Stimulated activated CD4-positive, alpha-beta T cell treated with anti-CD3 and anti-CD28 coated beads, Interleukin-12 subunit alpha, Interleukin-12 subunit beta, amount 100 ng/mL, for 24 hours (primary cell): ENCODE measurements at regions not wholly inside any gene's neighbourhood (a gene's known extent, or its start where the extent isn't known, plus 50 kb on each side); places are given as distances from the start of the nearest gene placed in this dataset.
"Not testable (repeated sequence)": the region's sequence is repeated elsewhere in the genome, so short reads cannot be mapped to it uniquely, and the experiment has no call there.

ENCODE experiments used
- DNase-seq, 2 experiments: peaks; one replicate each; pipeline ENCODE4 v3.0.0-alpha.2; 2020; ENCODE audit warnings: low read depth in 2 of 2

- no peak for DNase-seq
These were observed 158.6 kb downstream of the GJA1 start for GRCh38 chr6:121594053-121594452.

GRCh38 chr6:121595646-121596045 is 160.2 kb downstream of the GJA1 start:
- DNase-seq = no peak

DNA sequence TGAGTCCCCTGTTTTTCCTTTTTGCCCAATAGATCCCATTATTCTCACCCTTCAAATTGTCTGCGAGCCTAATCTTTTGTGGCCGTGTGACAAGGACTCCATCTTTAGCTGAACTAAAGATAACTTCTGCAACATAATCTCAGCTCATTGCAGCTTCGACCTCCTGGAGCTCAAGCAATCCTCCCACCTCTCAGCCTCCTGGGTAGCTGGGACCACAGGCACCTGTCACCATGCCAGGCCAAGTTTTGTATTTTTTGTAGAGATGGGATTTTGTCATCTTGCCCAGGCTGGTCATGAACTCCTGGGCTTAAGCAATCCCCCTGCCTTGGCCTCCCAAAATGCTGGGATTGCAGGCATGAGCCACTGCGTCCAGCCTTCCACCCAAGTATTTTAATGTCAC is 161.0 kb downstream of the GJA1 start:
- DNase-seq = no peak

DNA sequence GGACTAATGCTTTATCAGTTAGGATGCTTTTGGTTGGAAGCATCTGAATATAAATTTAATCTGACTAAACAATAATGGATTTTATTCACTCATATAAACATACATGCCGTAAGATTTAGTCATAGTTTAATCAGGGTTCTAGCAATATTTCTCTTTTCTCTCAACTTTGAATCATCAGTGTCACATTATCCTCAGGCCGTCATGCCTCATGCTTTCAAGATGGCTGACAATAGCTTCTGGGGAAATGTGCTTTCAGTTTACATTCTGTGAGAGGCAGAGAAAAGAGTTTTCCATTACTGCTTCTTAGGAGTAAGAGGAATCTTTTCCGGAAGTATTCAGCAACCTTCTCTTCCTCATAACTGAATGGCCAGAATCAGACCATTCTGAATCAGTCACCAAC is 162.2 kb downstream of the GJA1 start:
- no peak for DNase-seq

DNA sequence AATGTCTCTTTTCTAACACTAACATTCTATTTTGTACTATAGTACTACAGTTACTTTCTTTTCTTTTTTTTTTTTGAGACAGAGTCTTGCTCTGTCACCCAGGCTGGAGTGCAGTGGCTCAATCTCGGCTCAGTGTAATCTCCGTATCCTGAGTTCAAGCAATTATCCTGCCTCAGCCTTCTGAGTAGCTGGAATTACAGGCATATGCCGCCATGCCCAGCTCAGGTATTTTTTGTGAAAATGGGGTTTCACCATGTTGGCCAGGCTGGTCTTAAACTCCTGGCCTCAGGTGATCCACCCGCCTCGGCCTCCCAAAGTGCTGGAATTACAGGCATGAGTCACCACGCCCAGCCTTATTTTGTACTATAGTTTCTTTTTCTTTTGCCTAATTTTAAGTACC is 163.9 kb downstream of the GJA1 start:
- DNase-seq = not testable (repeated sequence)

- DNase-seq = no peak
These were observed 165.1 kb downstream of the GJA1 start for GRCh38 chr6:121600389-121601168.

DNA sequence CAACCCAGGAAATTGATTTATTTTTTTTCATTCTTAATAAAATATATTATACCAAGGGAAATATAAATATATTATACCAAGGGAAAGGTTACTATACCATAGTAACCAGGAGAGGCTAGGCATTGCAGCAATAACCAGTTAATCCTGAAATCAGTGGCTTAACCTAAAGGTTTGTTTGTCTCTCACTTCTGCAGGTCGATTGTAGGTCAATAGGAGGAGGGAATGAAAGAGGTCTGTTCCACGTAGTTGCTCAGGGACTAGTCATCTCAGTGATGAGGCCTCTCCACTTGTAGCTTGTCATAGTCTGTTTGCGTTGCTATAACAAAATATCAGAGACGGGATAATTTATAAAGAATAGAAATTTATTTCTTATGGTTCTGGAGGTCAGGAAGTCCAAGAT is 168.0 kb downstream of the GJA1 start:
- DNase-seq = no peak

- DNase-seq = no peak
These were observed 172.3 kb downstream of the GJA1 start for GRCh38 chr6:121607721-121608120.

GRCh38 chr6:121608270-121608669 is 172.8 kb downstream of the GJA1 start:
- no peak for DNase-seq

DNA sequence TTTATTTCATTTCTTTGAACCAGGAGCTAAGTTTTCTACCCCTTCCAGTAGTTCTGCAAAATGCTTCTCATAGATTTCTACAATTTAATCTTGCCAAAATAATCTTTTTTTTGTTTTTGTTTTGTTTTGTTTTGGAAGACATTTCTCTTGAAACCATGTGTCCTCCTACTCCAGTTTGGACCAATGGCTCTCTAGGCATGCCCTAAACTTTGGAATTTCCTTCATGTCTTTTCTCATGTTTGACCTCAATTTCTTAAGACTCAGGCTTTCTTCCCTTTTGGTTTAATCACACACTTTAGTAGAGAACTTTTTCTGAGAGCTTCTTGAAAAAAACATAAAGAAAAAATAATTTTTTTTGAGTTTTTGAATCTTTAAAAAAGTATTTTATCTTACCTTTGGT is 173.8 kb downstream of the GJA1 start:
- DNase-seq = no peak

DNA sequence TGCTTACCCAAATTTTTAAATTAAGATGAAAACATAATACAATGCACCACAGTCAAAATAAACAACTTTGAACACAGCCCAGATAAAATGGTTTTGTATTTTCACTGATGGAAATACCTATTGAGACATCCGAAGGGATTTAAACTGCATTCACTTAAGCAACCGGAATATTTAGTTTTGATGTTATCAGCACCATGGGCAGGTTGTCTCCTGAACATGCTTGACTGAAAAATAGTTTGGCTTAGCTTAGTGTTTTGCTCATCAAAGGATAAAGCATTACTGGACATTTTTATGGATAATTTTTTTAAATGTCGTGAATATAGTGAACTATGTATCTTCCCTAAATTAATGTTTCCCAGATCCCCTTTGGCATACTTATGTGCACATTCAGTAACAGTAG is 177.5 kb downstream of the GJA1 start:
- no peak for DNase-seq

GRCh38 chr6:121614115-121614514 is 178.7 kb downstream of the GJA1 start:
- DNase-seq = no peak

- DNase-seq = no peak
These were observed 180.0 kb downstream of the GJA1 start for GRCh38 chr6:121615493-121615892.

DNA sequence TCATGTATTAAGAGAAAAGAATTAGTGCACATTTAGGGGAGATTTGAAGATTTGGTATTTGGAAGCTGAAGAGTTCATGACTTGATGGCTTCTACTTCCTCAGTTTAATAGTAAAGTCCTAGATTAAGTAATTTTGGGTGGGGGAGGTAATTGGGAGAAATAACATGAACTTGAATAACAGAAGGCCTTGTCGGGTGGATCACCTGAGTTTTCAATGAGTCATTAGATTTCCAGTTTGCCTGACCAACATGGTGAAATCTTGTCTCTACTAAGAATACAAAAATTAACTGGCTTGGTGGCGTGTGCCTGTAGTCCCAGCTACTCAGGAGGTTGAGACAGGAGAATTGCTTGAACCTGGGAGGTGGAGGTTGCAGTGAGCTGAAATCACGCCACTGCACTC is 181.0 kb downstream of the GJA1 start:
- no peak for DNase-seq

DNA sequence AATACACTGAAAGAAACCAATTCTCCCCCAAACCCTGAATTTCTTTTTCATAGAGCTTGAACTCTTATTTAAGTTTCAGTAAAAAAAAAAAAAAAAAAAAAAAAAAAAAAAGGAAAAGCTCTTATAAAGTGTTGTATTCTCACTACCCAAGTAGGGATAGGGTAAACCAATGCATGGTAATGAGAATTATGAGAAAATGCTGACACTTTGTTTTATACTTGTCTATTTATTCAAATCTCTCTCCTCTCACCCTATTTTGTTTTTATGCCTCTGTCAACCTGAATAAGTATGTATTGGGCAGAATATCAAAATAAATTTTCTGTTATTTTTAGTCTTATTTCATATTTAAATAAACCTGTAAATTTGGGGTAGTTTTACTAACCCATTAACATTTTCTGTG is 181.9 kb downstream of the GJA1 start:
- DNase-seq = no peak

DNA sequence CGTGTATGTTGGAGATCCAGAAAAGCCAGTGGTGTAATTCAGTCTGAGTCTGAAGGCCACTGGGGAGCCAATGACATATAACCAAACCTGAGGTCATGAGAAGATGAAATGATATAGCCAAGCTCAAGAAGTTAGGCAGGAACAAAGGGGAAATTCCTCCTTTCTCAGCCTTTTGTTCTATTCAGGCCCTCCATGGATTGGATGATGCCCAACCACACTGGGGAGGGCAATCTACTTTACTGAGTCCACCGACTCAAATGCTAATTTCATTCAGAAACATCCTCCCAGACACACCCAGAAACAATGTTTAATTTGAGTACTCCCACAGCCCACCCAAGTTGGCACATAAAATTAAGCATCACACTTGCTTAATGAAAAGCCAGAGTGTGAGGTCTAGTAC is 183.6 kb downstream of the GJA1 start:
- DNase-seq = no peak

- no peak for DNase-seq
These were observed 184.7 kb downstream of the GJA1 start for GRCh38 chr6:121619987-121620740.

DNA sequence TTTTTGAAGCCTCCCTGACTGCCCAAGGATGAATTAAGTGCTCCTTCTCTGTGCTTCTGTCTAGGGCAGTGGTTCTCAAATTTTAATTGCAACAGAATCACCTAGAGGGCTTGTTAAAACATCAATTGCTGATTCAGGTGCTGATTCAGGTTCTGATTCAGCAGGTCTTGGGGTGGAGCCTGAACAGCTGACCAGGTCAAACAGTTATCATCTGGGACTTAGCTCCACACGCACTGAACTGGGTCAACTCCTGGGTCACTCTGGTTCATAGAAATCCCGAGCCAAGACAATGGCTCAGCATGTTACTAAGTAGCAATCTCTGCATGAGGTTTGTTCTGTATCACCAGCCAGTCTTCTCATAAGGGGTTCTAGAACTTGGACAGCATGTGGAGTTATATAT is 192.3 kb downstream of the GJA1 start:
- no peak for DNase-seq

DNA sequence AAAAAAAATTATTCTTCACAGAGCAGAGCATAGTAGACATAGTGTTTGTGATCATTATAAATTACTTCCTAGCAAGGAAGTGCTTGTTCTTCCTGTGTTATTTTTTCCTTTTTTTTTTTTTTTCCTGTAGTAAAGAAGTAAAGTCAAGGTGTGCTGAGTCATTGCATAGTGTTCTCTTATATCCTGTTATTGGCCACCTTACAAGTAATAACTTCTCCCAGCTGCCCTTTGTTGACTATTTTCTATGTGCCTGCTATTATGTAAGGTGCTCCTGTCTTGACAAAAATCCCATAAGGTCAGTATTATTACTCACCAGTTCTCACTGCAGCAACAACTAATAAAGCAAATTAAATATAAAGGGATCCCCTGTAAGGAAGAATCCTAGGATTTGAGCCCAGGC is 195.3 kb downstream of the GJA1 start:
- DNase-seq = no peak

DNA sequence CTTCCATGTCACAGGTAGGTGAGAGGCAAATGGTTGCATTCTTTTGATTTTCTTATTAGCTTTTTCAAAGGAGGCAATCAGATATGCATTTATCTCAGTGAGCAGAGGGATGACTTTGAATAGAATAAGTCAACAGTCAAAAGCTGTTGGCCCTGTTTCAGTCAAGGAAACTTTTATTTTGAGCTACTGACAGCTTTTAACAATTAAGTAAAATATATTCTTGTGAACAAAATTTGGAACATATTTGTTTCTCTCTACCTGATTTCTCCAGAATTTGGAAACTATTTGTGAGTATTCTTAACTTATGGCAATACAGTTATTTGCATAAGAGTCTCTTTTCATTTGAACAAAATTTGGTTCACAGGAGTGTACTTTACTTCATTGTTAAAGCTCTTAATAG is 196.3 kb downstream of the GJA1 start:
- not testable (repeated sequence) for DNase-seq

- DNase-seq = no peak
These were observed 197.9 kb downstream of the GJA1 start for GRCh38 chr6:121633309-121633708.

DNA sequence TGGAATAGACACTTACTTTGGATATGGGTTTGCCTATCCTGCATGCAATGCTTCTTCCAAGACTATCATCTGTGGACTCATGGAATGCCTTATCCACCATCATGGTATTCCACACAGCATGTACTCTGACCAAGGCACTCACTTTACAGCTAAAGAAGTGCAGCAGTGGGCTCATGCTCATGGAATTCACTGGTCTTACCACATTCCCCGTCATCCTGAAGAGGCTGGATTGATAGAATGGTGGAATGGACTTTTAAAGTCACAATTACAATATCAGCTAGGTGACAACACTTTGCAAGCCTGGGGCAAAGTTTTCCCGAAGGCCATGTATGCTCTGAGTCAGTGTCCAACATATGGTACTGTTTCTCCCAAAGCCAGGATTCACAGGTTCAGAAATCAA is 199.1 kb downstream of the GJA1 start:
- not testable (repeated sequence) for DNase-seq

DNA sequence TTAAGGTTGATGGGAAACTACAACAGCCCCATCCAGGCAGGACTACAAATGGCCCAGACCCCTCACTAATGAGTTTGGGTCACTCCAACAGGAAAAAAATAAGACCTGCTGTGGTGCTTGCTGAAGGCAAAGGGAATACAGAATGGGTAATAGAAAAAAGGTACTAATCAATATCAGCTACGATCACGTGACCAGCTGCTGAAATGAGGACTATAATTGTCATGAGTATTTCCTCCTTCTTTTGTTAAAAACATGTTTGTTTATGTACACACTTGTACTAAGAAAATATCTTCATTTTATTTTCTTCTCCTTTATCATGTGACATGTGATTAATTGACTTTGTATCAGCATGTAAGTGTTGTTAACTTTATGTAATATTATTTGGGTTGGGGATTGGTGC is 199.9 kb downstream of the GJA1 start:
- DNase-seq = no peak
